Right ventricle myocardium superior (tissue), 1 donor: ENCODE measurements at regions not wholly inside any gene's neighbourhood (a gene's known extent, or its start where the extent isn't known, plus 50 kb on each side); places are given as distances from the start of the nearest gene placed in this dataset.
"Not testable (repeated sequence)": the region's sequence is repeated elsewhere in the genome, so short reads cannot be mapped to it uniquely, and the experiment has no call there.

Source experiments
- ATAC-seq: fragments of 200-7000 bp; cut with Tn5 transposase; one replicate; pipeline ENCODE4 v1.9.1; 2020; ENCODE audit warnings: mild to moderate bottlenecking; ENCODE audit not compliant: poor library complexity
- DNase-seq: peaks from one replicate; pipeline ENCODE4 v3.0.0-alpha.2; 2020
- intact Hi-C: fragments of 100-400 bp; cut with DNase I; formaldehyde crosslinking; loops from one replicate; pipeline ENCODE4 v1.11.2; 2022
- donor health status: DM: no; HTN: yes; CAD: no; lungs with severe emphysema.

DNA sequence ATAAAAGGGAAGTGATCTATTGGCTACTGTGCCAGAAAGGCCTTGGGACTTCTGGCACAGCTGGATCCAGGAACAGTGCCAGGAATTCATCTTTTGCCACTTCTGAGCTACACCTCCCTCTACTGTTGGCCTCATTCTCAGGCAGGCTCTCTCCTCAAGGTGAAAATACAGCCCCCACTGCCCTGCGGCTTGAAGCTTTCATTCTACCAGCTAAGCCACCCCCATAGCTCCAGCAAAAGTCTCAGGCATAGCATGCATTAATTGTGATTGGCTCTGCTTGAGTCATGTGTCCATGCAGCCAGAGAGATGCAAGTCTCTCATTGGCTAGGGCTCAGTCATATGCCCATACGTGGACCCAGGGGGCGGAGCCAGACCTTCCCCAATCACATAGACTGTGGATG is 142.4 kb downstream of the TPRA1 start:
- peak; percentile 57 for ATAC-seq
- no peak for DNase-seq
- intact Hi-C loops, result no loop called here

DNA sequence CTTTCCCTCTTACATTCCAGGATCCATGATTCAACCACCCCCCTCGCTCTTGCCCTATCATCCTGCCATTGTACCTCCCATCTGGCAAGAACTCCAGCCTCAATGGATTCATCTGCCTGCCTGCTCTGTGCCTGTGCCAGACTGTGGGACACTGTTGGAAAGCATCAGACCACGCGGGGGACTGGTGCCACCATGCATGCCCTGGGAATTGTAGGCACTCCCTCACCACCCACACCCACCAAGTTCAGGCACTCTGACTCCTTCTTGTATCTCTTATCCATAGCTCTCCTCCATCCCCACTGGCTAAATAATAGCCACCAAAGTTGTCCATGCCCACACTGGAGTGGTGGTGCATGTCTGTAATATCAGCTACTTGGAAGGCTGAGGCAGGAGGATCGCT is 143.8 kb downstream of the TPRA1 start:
- intact Hi-C loops, result no loop called here
- ATAC-seq (no peak), DNase-seq (no peak)

DNA sequence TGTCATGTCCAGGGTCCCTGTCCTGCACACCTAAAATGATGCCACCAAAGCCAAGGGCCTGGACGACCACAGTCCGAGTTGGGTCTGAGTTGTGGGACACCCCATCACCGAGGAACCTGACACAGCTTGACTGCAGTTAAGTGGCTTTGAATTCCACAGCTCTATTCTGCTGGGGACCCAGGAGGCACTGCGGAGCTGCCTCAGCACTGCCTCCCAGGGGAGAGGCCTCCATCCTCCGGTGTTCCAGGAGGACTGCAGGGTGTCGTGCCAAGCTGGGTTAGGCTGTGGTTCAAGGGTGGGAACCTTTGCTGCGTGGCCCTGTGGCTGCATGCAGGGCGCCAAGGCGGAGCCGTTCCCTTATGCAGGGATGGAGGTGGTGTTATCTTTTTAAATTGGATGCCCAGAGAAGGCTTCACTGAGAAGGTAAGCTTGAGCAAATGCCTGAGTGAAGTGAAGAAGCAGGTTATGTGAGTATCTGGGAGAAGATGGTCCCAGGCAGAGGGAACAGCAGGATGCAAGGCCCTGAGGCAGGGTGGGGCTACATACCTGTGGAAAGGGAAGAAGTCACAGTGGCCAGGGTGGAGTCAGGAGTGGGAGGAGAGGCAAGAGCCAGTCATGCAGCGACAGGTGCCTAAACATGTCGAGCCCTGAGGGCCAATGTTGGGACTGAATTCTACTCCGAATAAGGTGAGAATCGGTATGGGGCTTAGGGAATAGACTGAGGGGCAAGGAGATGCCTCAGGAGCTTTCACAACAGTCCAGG is 144.8 kb downstream of the TPRA1 start:
- DNase-seq, result no peak
- intact Hi-C loops, result no loop called here

GRCh38 chr3:127444761-127445160 is 145.8 kb downstream of the TPRA1 start:
- DNase-seq (no peak), ATAC-seq (no peak)
- intact Hi-C loops, result no loop called here

More for the DNA sequence above, 144.8 kb downstream of the TPRA1 start:
- no peak for ATAC-seq

- DNase-seq (no peak), ATAC-seq (no peak)
- intact Hi-C loops, result no loop called here
These were observed 146.8 kb downstream of the TPRA1 start for GRCh38 chr3:127443581-127444375.

DNA sequence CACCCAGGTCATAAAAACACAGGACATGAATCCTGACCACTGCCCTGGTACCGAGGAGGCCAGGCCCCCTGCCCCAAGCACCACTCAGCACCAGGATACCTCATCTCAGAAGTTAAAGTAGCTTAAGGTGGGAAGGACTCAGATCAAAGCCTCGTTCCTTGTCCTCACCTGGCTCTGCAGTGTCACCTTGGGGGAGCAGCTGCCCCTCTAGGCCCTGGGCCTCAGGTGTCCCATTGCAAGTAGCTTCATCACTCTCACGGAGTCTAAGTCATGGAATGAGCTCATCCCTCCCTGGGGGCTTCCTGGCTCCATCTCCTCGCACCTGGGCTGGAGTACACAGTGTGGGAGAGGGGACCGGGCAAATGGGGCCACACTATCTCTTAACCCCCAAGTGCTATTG is 148.0 kb downstream of the TPRA1 start:
- DNase-seq, result no peak
- no peak for ATAC-seq
- intact Hi-C loops, result no loop called here

- intact Hi-C loops, result no loop called here
- DNase-seq (no peak), ATAC-seq (no peak)
These were observed 148.8 kb downstream of the TPRA1 start for GRCh38 chr3:127441764-127442163.

DNA sequence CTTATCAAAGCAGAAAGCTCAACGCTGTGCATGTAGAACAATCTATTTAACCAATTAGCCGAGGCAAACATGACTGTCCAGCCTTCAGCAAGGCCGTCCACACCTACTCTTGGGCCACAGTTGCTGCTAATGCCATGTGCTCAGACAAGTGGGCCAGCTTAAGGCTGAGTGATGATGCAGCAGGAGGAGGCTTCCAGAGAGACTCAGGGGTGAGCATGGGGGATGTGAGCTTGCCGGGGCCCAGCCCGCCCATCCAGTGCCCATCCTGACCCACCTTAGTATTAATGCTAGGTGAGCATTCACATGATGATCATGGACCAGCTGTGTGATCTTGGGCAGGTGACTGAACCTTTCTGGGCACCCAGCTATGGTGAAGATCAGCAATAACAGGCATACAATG is 150.1 kb downstream of the TPRA1 start:
- intact Hi-C loops, result no loop called here
- ATAC-seq, result no peak
- DNase-seq, result no peak

DNA sequence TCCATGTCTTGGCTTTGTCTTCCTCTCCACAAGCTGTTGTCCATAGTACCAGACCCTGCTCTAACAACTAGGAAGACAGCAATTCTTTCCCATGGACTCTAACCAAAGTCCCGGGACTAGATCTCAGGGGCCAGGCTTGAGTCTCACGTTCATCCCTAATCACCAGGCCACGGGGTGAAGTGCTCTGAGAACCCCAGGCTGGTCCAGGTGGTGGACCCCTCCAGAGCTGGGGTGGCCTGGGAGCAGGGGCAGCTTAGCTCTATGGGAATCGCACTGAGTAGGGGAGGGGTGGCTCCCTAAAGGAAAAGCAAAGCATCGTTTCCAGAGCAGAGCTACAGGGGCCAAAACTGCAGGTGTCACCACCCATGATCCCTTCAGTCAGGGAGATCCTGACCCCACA is 150.9 kb downstream of the TPRA1 start:
- no peak for ATAC-seq

GRCh38 chr3:127438951-127439350 is 151.1 kb upstream of the PRR20G start:
- intact Hi-C loops, result no loop called here
- DNase-seq (no peak), ATAC-seq (no peak)

More for the DNA sequence above, 150.9 kb downstream of the TPRA1 start:
- DNase-seq, result no peak
- intact Hi-C loops, result no loop called here

GRCh38 chr3:127438371-127438770 is 150.5 kb upstream of the PRR20G start:
- no peak for DNase-seq
- no peak for ATAC-seq
- intact Hi-C loops, result no loop called here

GRCh38 chr3:127435299-127435698 is 147.5 kb upstream of the PRR20G start:
- intact Hi-C loops, DNase-seq, ATAC-seq: not testable (repeated sequence)

GRCh38 chr3:127431066-127431465 is 143.2 kb upstream of the PRR20G start:
- DNase-seq (no peak), ATAC-seq (no peak)
- intact Hi-C loops, result no loop called here

- DNase-seq, result no peak
- no peak for ATAC-seq
- intact Hi-C loops, result no loop called here
These were observed 140.6 kb upstream of the PRR20G start for GRCh38 chr3:127428344-127428997.

GRCh38 chr3:127427666-127428065 is 139.8 kb upstream of the PRR20G start:
- no peak for DNase-seq
- no peak for ATAC-seq
- intact Hi-C loops, result no loop called here

- DNase-seq, result no peak
- intact Hi-C loops, result no loop called here
- ATAC-seq, result no peak
These were observed 139.3 kb upstream of the PRR20G start for GRCh38 chr3:127427156-127427555.

DNA sequence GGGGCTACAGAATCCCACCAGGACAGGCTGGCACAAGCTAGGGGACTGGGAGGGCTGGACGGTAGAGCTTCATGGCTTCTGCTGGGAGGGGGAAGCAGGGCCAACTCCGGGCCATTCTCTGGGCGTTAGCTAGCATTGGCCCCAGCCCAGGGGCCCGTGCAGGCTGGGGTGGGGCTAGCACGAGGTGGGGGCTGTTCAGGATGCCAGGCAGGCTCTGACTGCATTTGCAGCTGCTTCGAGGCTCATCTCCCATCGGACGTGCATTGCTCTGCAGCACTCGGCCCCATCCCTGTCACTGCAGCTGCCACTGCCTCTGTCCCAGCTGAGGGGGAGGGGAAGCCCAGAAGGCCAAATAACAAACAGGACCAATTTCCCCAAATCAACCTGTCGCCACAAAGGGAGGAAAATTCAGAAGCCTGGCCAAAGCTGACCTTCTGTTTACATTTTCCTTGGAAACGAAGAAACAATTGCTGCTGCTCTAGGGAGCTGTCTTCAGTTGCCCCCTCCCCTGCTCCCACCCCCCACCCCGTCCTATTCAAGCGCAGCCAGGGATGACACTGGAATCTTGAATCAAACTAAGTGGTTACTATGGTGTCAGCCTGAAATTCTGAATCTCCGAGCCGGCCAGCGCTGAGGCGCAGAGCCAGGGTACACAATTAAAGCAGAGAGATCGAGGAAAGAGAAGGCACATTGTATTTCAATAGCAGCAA is 138.8 kb upstream of the PRR20G start:
- no peak for ATAC-seq
- no peak for DNase-seq

DNA sequence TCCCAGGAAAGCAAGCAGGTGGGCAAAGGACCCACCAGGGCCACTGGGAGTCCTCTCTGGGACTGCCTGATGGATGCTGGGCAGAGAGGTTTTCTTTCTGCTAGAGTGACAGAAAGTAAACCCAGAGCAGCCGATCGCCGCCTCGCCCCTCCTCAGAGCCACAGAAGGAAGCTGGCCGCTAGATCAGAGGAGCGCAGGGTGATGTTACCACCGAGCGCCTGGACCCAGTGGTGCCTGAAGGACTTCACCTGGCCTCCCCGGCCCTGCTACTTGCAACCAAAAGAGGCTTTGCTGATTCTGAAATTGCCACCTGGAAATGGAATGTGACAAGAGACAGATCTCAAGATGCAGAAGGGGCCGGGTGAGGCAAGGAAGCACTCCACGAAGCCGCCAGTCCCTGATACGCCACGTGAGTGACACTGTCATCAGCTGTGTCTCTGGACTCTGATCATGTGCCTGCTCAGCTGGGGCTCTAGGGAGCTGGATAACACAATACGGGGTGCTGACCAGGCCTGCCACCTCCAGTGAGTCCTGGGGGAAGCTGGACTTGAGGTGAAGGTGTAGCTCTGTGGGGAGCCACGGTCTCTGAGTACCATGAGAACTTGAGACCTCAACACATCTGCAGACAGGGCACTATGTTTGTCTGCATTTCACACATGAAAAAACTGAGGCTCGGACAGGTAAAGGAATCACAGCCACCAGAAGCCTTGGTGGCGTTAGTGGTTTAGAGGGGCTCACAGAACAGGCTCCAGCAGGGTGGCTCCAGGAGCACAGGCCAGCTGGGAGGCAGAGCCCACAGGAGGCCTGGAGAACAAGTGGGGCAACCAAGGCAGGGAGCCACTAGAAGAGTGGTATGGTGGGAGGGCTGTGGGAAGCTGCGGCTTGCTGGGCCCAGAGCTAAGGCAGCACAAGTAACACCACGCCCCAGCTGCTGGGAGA is 137.9 kb upstream of the PRR20G start:
- DNase-seq, result no peak
- intact Hi-C loops, result no loop called here
- ATAC-seq, result no peak

More for the DNA sequence above, 138.8 kb upstream of the PRR20G start:
- intact Hi-C loops, result no loop called here
